HEK293 (cell line): ENCODE measurements at regions not wholly inside any gene's neighbourhood (a gene's known extent, or its start where the extent isn't known, plus 50 kb on each side); places are given as distances from the start of the nearest gene placed in this dataset.

Experiments used
- CTCF ChIA-PET: fragments of 350-600 bp; formaldehyde crosslinking; extraction: SDS; loops from one replicate; lab custom pipeline; 2021; ENCODE audit warnings: antibody characterized with exemption; lab: Yijun Ruan, JAX
- POLR2A ChIA-PET: fragments of 300-600 bp; formaldehyde crosslinking; extraction: SDS; loops from one replicate; lab custom pipeline; 2020; ENCODE audit warnings: antibody characterized with exemption, inconsistent platforms; lab: Yijun Ruan, JAX
- H3K27ac ChIP-seq: fragments of 200-500 bp; sonication (Bioruptor generic); 2 replicates; pipeline ENCODE4 v1.5.1; 2014; ENCODE audit warnings: low read depth, low read length, control low read depth, inconsistent platforms; ENCODE audit errors: extremely low read depth
- H3K36me3 ChIP-seq, 2 experiments: fragments of 200-500 bp in 1 of 2; sonication (Bioruptor generic) in 1 of 2; 1 replicate in 1 of 2; 2 replicates in 1 of 2; pipeline ENCODE4 v1.5.1; 2014 to 2017; ENCODE audit warnings: inconsistent platforms in 2 of 2, low read length in 2 of 2; ENCODE audit not compliant: control insufficient read depth in 2 of 2, insufficient read depth in 1 of 2
- H3K4me1 ChIP-seq: fragments of 200-500 bp; sonication (Bioruptor generic); 2 replicates; pipeline ENCODE4 v1.5.1; 2014; ENCODE audit warnings: mild to moderate bottlenecking, low read length, inconsistent platforms; ENCODE audit not compliant: control insufficient read depth, insufficient read depth
- H3K4me3 ChIP-seq: 2 replicates; pipeline ENCODE4 v1.5.1; 2011; ENCODE audit warnings: low read depth, mild to moderate bottlenecking, control low read depth, low read length, moderate library complexity
- H3K9me3 ChIP-seq: fragments of 200-500 bp; sonication (Bioruptor generic); 2 replicates; pipeline ENCODE4 v1.5.1; 2014; ENCODE audit warnings: low read depth, low read length, inconsistent platforms; ENCODE audit not compliant: control insufficient read depth, insufficient read depth
- BCL6B ChIP-seq: fragments of 450-650 bp; formaldehyde crosslinking; IDR thresholded peaks from 2 replicates; pipeline ENCODE4 v1.5.1; 2017; ENCODE audit warnings: missing biosample characterization, missing genetic modification characterization
- GFI1B ChIP-seq: fragments of 450-650 bp; formaldehyde crosslinking; IDR thresholded peaks from 2 replicates; pipeline ENCODE4 v1.5.1; 2016; ENCODE audit warnings: missing biosample characterization, missing genetic modification characterization
- HOXC10 ChIP-seq: sonication (generic); formaldehyde crosslinking; IDR thresholded peaks from 2 replicates; pipeline ENCODE4 v1.8.1; 2023; ENCODE audit warnings: mild to moderate bottlenecking, missing genetic modification reagents
- INSM2 ChIP-seq: fragments of 450-650 bp; formaldehyde crosslinking; IDR thresholded peaks from 2 replicates; pipeline ENCODE4 v1.5.1; 2016; ENCODE audit warnings: missing biosample characterization, missing genetic modification characterization
- KLF10 ChIP-seq: fragments of 450-650 bp; IDR thresholded peaks from 2 replicates; pipeline ENCODE4 v1.5.1; 2018; ENCODE audit warnings: missing biosample characterization, mild to moderate bottlenecking, missing genetic modification characterization
- MZF1 ChIP-seq: fragments of 450-650 bp; formaldehyde crosslinking; IDR thresholded peaks from 2 replicates; pipeline ENCODE4 v1.5.1; 2017; ENCODE audit warnings: missing biosample characterization, missing genetic modification characterization, borderline replicate concordance
- ZBTB44 ChIP-seq: fragments of 450-650 bp; IDR thresholded peaks from 2 replicates; pipeline ENCODE4 v1.5.1; 2018; ENCODE audit warnings: missing biosample characterization, mild to moderate bottlenecking, missing genetic modification characterization
- ZNF112 ChIP-seq: fragments of 450-650 bp; formaldehyde crosslinking; IDR thresholded peaks from 2 replicates; pipeline ENCODE4 v1.5.0; 2017; ENCODE audit warnings: missing biosample characterization, missing genetic modification characterization
- ZNF121 ChIP-seq: fragments of 450-650 bp; formaldehyde crosslinking; IDR thresholded peaks from 2 replicates; pipeline ENCODE4 v1.5.1; 2016; ENCODE audit warnings: missing biosample characterization, missing genetic modification characterization
- ZNF132 ChIP-seq: fragments of 450-650 bp; formaldehyde crosslinking; IDR thresholded peaks from 2 replicates; pipeline ENCODE4 v1.5.1; 2017; ENCODE audit warnings: missing biosample characterization, missing genetic modification characterization, borderline replicate concordance
- ZNF148 ChIP-seq: fragments of 450-650 bp; formaldehyde crosslinking; IDR thresholded peaks from 2 replicates; pipeline ENCODE4 v1.5.0; 2017; ENCODE audit warnings: missing biosample characterization, missing genetic modification characterization, borderline replicate concordance
- ZNF155 ChIP-seq: fragments of 450-650 bp; formaldehyde crosslinking; IDR thresholded peaks from 2 replicates; pipeline ENCODE4 v1.5.1; 2016; ENCODE audit warnings: missing biosample characterization, missing genetic modification characterization
- ZNF174 ChIP-seq: fragments of 450-650 bp; formaldehyde crosslinking; IDR thresholded peaks from 2 replicates; pipeline ENCODE4 v1.5.0; 2017; ENCODE audit warnings: missing biosample characterization, mild to moderate bottlenecking, missing genetic modification characterization
- ZNF19 ChIP-seq: fragments of 450-650 bp; formaldehyde crosslinking; IDR thresholded peaks from 2 replicates; pipeline ENCODE4; 2016; ENCODE audit warnings: missing biosample characterization, missing genetic modification characterization, low read depth
- ZNF202 ChIP-seq: fragments of 450-650 bp; formaldehyde crosslinking; IDR thresholded peaks from 2 replicates; pipeline ENCODE4 v1.5.1; 2016; ENCODE audit warnings: missing biosample characterization, missing genetic modification characterization, borderline replicate concordance
- ZNF362 ChIP-seq: fragments of 450-650 bp; formaldehyde crosslinking; IDR thresholded peaks from 2 replicates; pipeline ENCODE4 v1.5.1; 2016; ENCODE audit warnings: missing biosample characterization, missing genetic modification characterization
- ZNF473 ChIP-seq: fragments of 450-650 bp; formaldehyde crosslinking; IDR thresholded peaks from 2 replicates; pipeline ENCODE4 v1.5.1; 2017; ENCODE audit warnings: missing biosample characterization, missing genetic modification characterization
- ZSCAN16 ChIP-seq: fragments of 450-650 bp; formaldehyde crosslinking; IDR thresholded peaks from 2 replicates; pipeline ENCODE4 v1.5.1; 2016; ENCODE audit warnings: missing biosample characterization, missing genetic modification characterization
- ZSCAN18 ChIP-seq: fragments of 450-650 bp; formaldehyde crosslinking; IDR thresholded peaks from 2 replicates; pipeline ENCODE4 v1.5.1; 2016; ENCODE audit warnings: missing biosample characterization, missing genetic modification characterization
- ZSCAN5A ChIP-seq: fragments of 450-650 bp; formaldehyde crosslinking; IDR thresholded peaks from 2 replicates; pipeline ENCODE4 v1.5.1; 2016; ENCODE audit warnings: missing biosample characterization, missing genetic modification characterization

- H3K4me1 ChIP-seq: no peaks in the 10 kb centered on the region
- ChIA-PET CTCF (interaction anchor here (0.6 to 3.0 kb wide), 16 partner anchors 8 to 534 kb away, joined by 3 to 20 read pairs (median 4); partner anchors contain the start of gene ADRA2C), POLR2A (no interaction called here)
- H3K27ac ChIP-seq: no peak overlapping the region
- H3K36me3 ChIP-seq: no peaks in the 10 kb centered on the region
- no peak overlapping the region for H3K4me3 ChIP-seq
- no peaks in the 10 kb centered on the region for H3K9me3 ChIP-seq
- TF ChIP-seq ZNF19 (tag by site-specific recombination) (no peak), BCL6B (no peak), ZNF121 (no peak), GFI1B (tag by site-specific recombination) (no peak), INSM2 (tag by site-specific recombination) (no peak), ZNF473 (tag by site-specific recombination) (no peak), ZNF202 (tag by site-specific recombination) (no peak), KLF10 (tag by site-specific recombination) (no peak), ZNF132 (tag by site-specific recombination) (no peak), ZSCAN16 (tag by site-specific recombination) (no peak), MZF1 (tag by site-specific recombination) (no peak), HOXC10 (no peak), ZSCAN5A (tag by site-specific recombination) (no peak), ZSCAN18 (tag by site-specific recombination) (no peak), ZNF155 (no peak), ZNF174 (tag by site-specific recombination) (no peak), ZNF362 (tag by site-specific recombination) (no peak), ZNF148 (tag by site-specific recombination) (no peak), ZBTB44 (no peak), ZNF112 (no peak)
Observed at GRCh38 chr4:3879681-3880614, 113.8 kb downstream of the ADRA2C start.
